Transverse colon (tissue), 4 donors: ENCODE measurements at regions not wholly inside any gene's neighbourhood (a gene's known extent, or its start where the extent isn't known, plus 50 kb on each side); places are given as distances from the start of the nearest gene placed in this dataset.

Experiments
- DNase-seq: peaks from one replicate; pipeline ENCODE4 v3.0.0-alpha.2; 2019
- H3K27ac ChIP-seq, 4 donors: fragments of 200-600 bp; sonication (generic); 2 replicates each; pipeline ENCODE4 v1.5.1; 2016 to 2018; ENCODE audit warnings: inconsistent platforms in 4 of 4
- H3K27me3 ChIP-seq: fragments of 200-600 bp; sonication (generic); 2 replicates; pipeline ENCODE4 v1.5.1; 2017; ENCODE audit warnings: inconsistent platforms
- H3K36me3 ChIP-seq, 4 donors: fragments of 200-600 bp; sonication (generic); 2 replicates each; pipeline ENCODE4 v1.5.1; 2017 to 2019; ENCODE audit warnings: inconsistent platforms in 4 of 4
- H3K4me1 ChIP-seq, 4 donors: fragments of 200-600 bp; sonication (generic); 2 replicates each; pipeline ENCODE4 v1.5.1; 2017 to 2020; ENCODE audit warnings: inconsistent platforms in 4 of 4
- H3K4me3 ChIP-seq, 4 donors: fragments of 200-600 bp; sonication (generic); 1 replicate in 1 of 4; 2 replicates in 3 of 4; pipeline versions ENCODE4 v1.5.1 to v1.6.1; 2017 to 2019; ENCODE audit warnings: inconsistent platforms in 4 of 4
- H3K9me3 ChIP-seq, 2 donors: fragments of 200-600 bp; sonication (generic); 2 replicates each; pipeline ENCODE4 v1.5.1; 2017 to 2019; ENCODE audit warnings: inconsistent platforms in 2 of 2
- CTCF ChIP-seq, 5 experiments: fragments of 200-600 bp in 3 of 5; fragments of 450-650 bp in 2 of 5; sonication (generic) in 3 of 5; IDR thresholded peaks; 1 replicate in 2 of 5; 2 replicates in 3 of 5; pipeline ENCODE4 v1.5.1; 2016 to 2017; ENCODE audit warnings: antibody characterized with exemption in 5 of 5, inconsistent platforms in 3 of 5, mild to moderate bottlenecking in 2 of 5, moderate library complexity in 1 of 5
- EP300 ChIP-seq: sonication (generic); formaldehyde crosslinking; IDR thresholded peaks from one replicate; pipeline ENCODE4 v1.6.1; 2017; ENCODE audit warnings: antibody characterized with exemption, low read depth
- POLR2A ChIP-seq: fragments of 450-650 bp; IDR thresholded peaks from one replicate; pipeline ENCODE4 v1.6.1; 2016; ENCODE audit warnings: antibody characterized with exemption, mild to moderate bottlenecking, moderate library complexity
- POLR2AphosphoS5 ChIP-seq, 3 donors: sonication (generic); formaldehyde crosslinking; IDR thresholded peaks; one replicate each; pipeline ENCODE4 v1.6.1; 2016; ENCODE audit warnings: antibody characterized with exemption in 3 of 3
- WGBS, 2 donors: methylation state at CpG; one replicate each; pipeline ENCODE4 v1.1.5; 2018; ENCODE audit warnings: low coverage in 1 of 2; 5-methylcytosine and 5-hydroxymethylcytosine counted together
- in situ Hi-C, 4 donors: fragments of 200-750 bp; cut with MboI; loops; one replicate each; pipeline versions ENCODE4 v1.15.0 to v1.15.1; 2017; ENCODE audit warnings: low sequenced_read_pairs in 3 of 4, low pct_ligation_motif_present in 1 of 4, low pct_unique_long_range_greater_than_20kb in 1 of 4
- intact Hi-C: fragments of 100-400 bp; cut with DNase I; formaldehyde crosslinking; loops from one replicate; pipeline ENCODE4 v1.15.1; 2023; ENCODE audit warnings: low total_unique reads

- TF ChIP-seq CTCF (IDR thresholded peaks at IDR 0.05) (no peak), EP300 (no peak), POLR2AphosphoS5 (IDR thresholded peaks at IDR 0.05) (no peak), POLR2A (no peak)
- no peak for DNase-seq
- intact Hi-C loops = no loop called here
- peaks cover 0 to 4% of the 10 kb centered on the region in 2 donors for H3K9me3 ChIP-seq
- no peaks in the 10 kb centered on the region for H3K27me3 ChIP-seq
- H3K36me3 ChIP-seq = no peaks in the 10 kb centered on the region
- H3K27ac ChIP-seq = no peak overlapping the region
- H3K4me3 ChIP-seq = no peak overlapping the region
- in situ Hi-C loops = no loop called here
- H3K4me1 ChIP-seq = peaks cover 3 to 8% (median 4%) of the 10 kb centered on the region in 4 donors
These were observed 278.7 kb downstream of the RCHY1 start for GRCh38 chr4:75235359-75235951.

GRCh38 chr4:75232546-75232945, 281.7 kb downstream of the RCHY1 start:
- Histone ChIP-seq H3K27me3 (no peaks in the 10 kb centered on the region), H3K4me1 (peaks cover 7 to 21% (median 18%) of the 10 kb centered on the region in 4 donors), H3K27ac (no peak overlapping the region), H3K36me3 (no peaks in the 10 kb centered on the region), H3K9me3 (no peaks in the 10 kb centered on the region), H3K4me3 (no peak overlapping the region)
- in situ Hi-C loops (no loop called here), intact Hi-C loops (no loop called here)
- TF ChIP-seq POLR2A (no peak), CTCF (IDR thresholded peaks at IDR 0.05) (no peak)
- no peak for DNase-seq
- 36 to 39% methylated on average over 3 of the region's 3 CpGs for WGBS, 2 donors

DNA sequence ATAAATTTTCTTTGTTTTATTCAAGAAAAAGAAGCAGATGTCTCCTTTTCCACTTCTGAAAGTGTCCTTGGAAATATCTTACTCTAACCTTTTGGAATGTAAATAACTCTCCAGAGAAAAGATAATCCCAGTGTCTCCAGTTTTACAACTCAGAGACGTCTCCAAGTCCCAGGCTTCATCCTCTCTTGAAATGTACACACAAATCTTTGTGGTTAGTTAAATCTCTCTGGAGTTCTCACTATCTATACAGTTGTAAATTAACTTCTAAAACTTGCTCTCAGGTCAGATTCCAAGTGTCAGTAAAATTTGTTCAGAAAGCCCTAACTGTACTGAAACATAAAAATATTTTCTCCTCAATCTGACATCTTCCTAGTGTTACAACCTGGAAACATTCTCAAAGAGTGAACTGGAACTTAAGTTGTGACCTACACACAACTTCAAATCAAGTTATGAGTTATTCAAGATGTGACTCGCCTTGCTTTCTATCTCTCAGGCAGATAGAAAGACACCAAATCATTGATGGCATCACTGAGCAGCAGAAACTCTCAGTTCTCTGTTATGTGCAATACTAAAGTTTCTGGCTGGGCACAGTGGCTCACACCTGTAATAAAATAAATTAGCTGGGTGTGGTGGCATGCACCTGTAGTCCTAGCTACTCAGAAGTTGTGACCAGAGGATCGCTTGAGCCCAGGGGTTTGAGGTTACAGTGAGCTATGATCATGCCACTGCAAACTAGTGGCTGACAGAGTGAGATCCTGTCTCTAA, 284.2 kb downstream of the RCHY1 start:
- H3K9me3 ChIP-seq = no peaks in the 10 kb centered on the region
- intact Hi-C loops (no loop called here), in situ Hi-C loops (no loop called here)
- H3K36me3 ChIP-seq = no peaks in the 10 kb centered on the region
- TF ChIP-seq CTCF (IDR thresholded peaks at IDR 0.05) (no peak), POLR2AphosphoS5 (IDR thresholded peaks at IDR 0.05) (peak in 1 of 3 donors; percentile 18), POLR2A (no peak)
- peak; percentile 27 for DNase-seq
- no peaks in the 10 kb centered on the region for H3K27me3 ChIP-seq
- H3K27ac ChIP-seq = peak overlapping the region in 3 of 4 donors; percentile 19 to 45 (median 35)
- no peak overlapping the region for H3K4me3 ChIP-seq
- H3K4me1 ChIP-seq = peaks cover 7 to 21% (median 18%) of the 10 kb centered on the region in 4 donors
- 15 to 17% methylated on average over 3 of the region's 3 CpGs for WGBS, 2 donors

- WGBS, 2 donors = 89 to 100% methylated on average over 1 to 2 of the region's 2 CpGs
- TF ChIP-seq CTCF (IDR thresholded peaks at IDR 0.05) = no peak
- TF ChIP-seq POLR2A = no peak
- Histone ChIP-seq H3K27ac (no peak overlapping the region), H3K4me3 (no peak overlapping the region), H3K36me3 (no peaks in the 10 kb centered on the region), H3K9me3 (no peaks in the 10 kb centered on the region), H3K27me3 (no peaks in the 10 kb centered on the region), H3K4me1 (no peaks in the 10 kb centered on the region)
- DNase-seq = no peak
- intact Hi-C loops (no loop called here), in situ Hi-C loops (no loop called here)
These were observed 280.6 kb downstream of the PARM1 start for GRCh38 chr4:75213480-75213879.
